Upper lobe of right lung (tissue), 1 donor: ENCODE measurements at regions not wholly inside any gene's neighbourhood (a gene's known extent, or its start where the extent isn't known, plus 50 kb on each side); places are given as distances from the start of the nearest gene placed in this dataset.

Source experiments
- ATAC-seq: fragments of 200-7000 bp; cut with Tn5 transposase; one replicate; pipeline ENCODE4 v1.9.1; 2020; ENCODE audit warnings: mild to moderate bottlenecking, moderate library complexity
- DNase-seq: peaks from one replicate; pipeline ENCODE4 v3.0.0-alpha.2; 2020
- H3K27ac ChIP-seq: fragments of 200-600 bp; one replicate; pipeline ENCODE4 v1.8.0; 2022
- H3K27me3 ChIP-seq: fragments of 200-600 bp; one replicate; pipeline ENCODE4 v1.8.0; 2022; ENCODE audit warnings: mild to moderate bottlenecking
- H3K36me3 ChIP-seq: fragments of 200-600 bp; one replicate; pipeline ENCODE4 v1.8.0; 2022
- H3K4me1 ChIP-seq: fragments of 200-600 bp; one replicate; pipeline ENCODE4 v1.8.0; 2022
- H3K4me3 ChIP-seq: fragments of 200-600 bp; one replicate; pipeline ENCODE4 v1.8.0; 2022; ENCODE audit warnings: mild to moderate bottlenecking
- H3K9me3 ChIP-seq: fragments of 200-600 bp; one replicate; pipeline ENCODE4 v1.8.0; 2022
- intact Hi-C: fragments of 100-400 bp; cut with DNase I; formaldehyde crosslinking; loops from one replicate; pipeline ENCODE4 v1.11.0; 2022
- TF ChIP-seq, protein P1 (sequence below): fragments of 200-600 bp; IDR thresholded peaks from one replicate; pipeline ENCODE4 v1.8.0; 2022; ENCODE audit warnings: antibody characterized with exemption
- donor health status: DM: no; HTN: yes; CAD: no; lungs with severe emphysema.

DNA sequence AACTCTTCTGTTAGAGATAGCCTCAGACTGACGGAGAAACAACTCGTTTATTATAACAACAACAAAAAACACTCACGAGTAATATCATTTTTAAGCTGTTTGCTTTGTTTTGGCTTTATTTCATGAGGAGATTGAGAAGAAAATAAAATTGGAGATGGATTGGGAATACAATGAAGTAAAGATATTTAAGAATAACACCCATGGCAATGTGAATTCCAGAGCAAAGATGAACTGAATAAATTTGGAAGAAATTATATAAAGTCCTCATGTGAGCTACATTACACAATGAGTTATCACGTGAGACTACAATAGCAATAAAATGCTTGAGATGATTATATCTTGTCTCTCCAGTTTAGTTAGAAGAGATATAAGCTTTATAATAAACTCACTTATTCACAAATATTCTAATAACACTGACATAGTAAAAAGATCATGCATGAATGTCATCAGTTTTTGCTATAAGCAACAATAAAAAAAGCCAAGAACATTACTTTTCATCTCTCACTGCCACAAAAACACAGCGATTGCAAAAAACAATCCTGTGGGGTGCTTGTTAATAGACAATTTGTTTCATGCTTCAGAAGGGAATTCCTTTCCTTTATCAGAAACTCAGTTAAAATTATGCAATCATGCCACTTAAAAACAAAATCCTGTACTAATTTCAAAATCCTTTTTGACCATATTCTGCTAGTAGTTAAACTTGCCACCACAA, 696.7 kb upstream of the MARCKS start:
- Histone ChIP-seq H3K4me3 (no peak overlapping the region), H3K36me3 (no peaks in the 10 kb centered on the region), H3K27me3 (no peaks in the 10 kb centered on the region), H3K27ac (no peak overlapping the region), H3K4me1 (no peaks in the 10 kb centered on the region), H3K9me3 (no peaks in the 10 kb centered on the region)
- TF ChIP-seq, protein P1, sequence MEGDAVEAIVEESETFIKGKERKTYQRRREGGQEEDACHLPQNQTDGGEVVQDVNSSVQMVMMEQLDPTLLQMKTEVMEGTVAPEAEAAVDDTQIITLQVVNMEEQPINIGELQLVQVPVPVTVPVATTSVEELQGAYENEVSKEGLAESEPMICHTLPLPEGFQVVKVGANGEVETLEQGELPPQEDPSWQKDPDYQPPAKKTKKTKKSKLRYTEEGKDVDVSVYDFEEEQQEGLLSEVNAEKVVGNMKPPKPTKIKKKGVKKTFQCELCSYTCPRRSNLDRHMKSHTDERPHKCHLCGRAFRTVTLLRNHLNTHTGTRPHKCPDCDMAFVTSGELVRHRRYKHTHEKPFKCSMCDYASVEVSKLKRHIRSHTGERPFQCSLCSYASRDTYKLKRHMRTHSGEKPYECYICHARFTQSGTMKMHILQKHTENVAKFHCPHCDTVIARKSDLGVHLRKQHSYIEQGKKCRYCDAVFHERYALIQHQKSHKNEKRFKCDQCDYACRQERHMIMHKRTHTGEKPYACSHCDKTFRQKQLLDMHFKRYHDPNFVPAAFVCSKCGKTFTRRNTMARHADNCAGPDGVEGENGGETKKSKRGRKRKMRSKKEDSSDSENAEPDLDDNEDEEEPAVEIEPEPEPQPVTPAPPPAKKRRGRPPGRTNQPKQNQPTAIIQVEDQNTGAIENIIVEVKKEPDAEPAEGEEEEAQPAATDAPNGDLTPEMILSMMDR, result no peak
- intact Hi-C loops, result no loop called here
- DNase-seq (no peak), ATAC-seq (no peak)

DNA sequence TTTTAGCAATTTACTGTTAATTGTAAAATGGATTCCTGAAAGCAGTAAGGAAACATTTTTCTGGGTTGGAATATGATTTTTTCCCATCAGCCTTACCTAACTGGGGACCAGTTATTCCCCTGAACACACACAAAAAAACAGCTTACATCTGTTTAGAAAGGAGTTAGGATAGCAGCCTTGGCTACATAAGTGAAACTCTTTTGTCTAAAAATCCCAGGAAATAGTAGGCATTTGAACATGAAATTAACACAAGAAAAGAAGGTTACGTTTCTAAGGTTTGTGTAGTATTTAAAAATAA, 696.2 kb upstream of the MARCKS start:
- Histone ChIP-seq H3K9me3 (no peaks in the 10 kb centered on the region), H3K4me1 (no peaks in the 10 kb centered on the region), H3K27me3 (no peaks in the 10 kb centered on the region), H3K4me3 (no peak overlapping the region), H3K36me3 (no peaks in the 10 kb centered on the region), H3K27ac (no peak overlapping the region)
- intact Hi-C loops, result no loop called here
- TF ChIP-seq, protein P1, result no peak
- DNase-seq, result no peak
- no peak for ATAC-seq

DNA sequence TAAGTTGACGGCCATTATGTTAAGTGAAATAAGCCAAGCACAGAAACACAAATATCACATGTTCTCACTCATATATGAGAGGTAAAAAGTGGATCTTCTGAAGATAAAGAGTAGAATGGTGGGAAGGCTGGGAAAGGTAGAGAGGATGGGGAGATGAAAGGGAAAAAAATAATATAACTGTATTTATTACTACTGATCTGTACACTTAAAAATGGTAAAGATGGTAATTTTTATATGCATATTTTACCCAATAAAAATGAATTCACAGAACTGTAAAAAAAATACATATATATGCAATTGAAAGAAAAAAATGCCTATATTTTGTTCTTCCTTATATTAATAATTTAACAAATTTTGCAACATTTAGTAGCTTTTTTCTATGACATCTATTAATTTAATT, 694.4 kb upstream of the MARCKS start:
- Histone ChIP-seq H3K4me1 (no peaks in the 10 kb centered on the region), H3K9me3 (no peaks in the 10 kb centered on the region), H3K4me3 (no peak overlapping the region), H3K27me3 (no peaks in the 10 kb centered on the region), H3K36me3 (no peaks in the 10 kb centered on the region), H3K27ac (no peak overlapping the region)
- DNase-seq (no peak), ATAC-seq (no peak)
- intact Hi-C loops, result no loop called here
- TF ChIP-seq, protein P1, result no peak

DNA sequence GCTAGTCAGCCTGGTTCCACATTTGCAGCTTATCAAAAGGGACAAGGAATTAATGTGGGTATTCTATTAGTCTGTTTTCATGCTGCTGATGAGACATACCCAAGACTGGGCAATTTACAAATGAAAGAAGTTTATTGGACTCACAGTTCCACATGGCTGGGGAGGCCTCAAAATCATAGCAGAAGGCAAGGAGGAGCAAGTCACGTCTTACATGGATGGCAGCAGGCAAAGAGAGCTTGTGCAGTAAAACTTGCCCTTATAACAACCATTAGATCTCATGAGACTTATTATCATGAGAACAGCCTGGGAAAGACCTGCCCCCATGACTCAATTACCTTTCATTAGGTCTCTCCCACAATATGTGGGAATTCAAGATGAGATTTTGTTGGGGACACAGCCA, 689.1 kb upstream of the MARCKS start:
- TF ChIP-seq, protein P1, result no peak
- Histone ChIP-seq H3K27ac (no peak overlapping the region), H3K36me3 (no peaks in the 10 kb centered on the region), H3K4me3 (no peak overlapping the region), H3K27me3 (no peaks in the 10 kb centered on the region), H3K9me3 (no peaks in the 10 kb centered on the region), H3K4me1 (peaks cover 6% of the 10 kb centered on the region)
- no peak for DNase-seq
- intact Hi-C loops, result no loop called here
- ATAC-seq, result no peak

DNA sequence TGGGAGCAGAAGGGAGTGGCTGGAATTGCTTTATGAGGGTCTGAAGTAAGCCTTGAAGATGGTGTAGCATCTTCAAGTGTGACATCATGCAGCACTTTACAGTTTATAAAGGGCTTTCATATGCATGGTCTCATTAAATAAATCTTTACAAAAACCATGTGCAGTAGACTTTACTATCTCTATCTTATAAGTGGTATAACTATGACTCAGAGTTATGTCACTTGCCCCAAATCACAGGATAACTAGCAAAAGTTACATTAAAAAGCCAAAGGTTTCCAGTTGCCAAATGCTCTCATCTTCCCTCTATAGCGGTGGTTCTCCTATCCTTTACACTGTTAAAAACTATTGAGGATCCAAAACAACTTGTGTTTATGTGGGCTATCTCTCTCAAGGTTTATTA, 687.7 kb upstream of the MARCKS start:
- TF ChIP-seq, protein P1, result no peak
- DNase-seq, result no peak
- Histone ChIP-seq H3K4me1 (peaks cover 6% of the 10 kb centered on the region), H3K4me3 (no peak overlapping the region), H3K27me3 (no peaks in the 10 kb centered on the region), H3K36me3 (no peaks in the 10 kb centered on the region), H3K9me3 (no peaks in the 10 kb centered on the region), H3K27ac (no peak overlapping the region)
- intact Hi-C loops, result no loop called here
- ATAC-seq, result no peak

DNA sequence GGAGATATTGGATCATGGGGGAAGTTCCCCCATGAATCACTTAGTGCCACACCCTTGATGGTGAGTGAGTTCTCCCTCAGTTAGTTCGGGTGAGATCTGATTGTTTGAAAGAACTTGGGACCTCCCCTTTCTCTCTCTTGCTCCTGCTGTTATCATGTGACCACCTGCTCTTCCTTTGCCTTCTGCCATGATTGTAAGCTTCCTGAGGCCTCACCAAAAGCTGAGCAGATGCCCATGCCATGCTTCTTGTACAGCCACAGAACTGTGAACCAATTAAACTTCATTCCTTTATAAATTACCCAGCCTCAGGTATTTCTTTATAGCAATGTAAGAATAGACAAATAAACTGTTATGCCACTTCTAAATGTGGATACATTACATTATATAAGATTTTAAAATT, 686.7 kb upstream of the MARCKS start:
- Histone ChIP-seq H3K9me3 (no peaks in the 10 kb centered on the region), H3K4me3 (no peak overlapping the region), H3K27me3 (no peaks in the 10 kb centered on the region), H3K4me1 (peaks cover 6% of the 10 kb centered on the region), H3K36me3 (no peaks in the 10 kb centered on the region), H3K27ac (no peak overlapping the region)
- TF ChIP-seq, protein P1, result no peak
- DNase-seq (no peak), ATAC-seq (no peak)
- intact Hi-C loops, result no loop called here
